LNCaP clone FGC (cell line): ENCODE measurements at regions not wholly inside any gene's neighbourhood (a gene's known extent, or its start where the extent isn't known, plus 50 kb on each side); places are given as distances from the start of the nearest gene placed in this dataset.
"Not testable (repeated sequence)": the region's sequence is repeated elsewhere in the genome, so short reads cannot be mapped to it uniquely, and the experiment has no call there.

Source experiments
- DNase-seq: peaks from one replicate; pipeline ENCODE4 v3.0.0-alpha.2; 2011; ENCODE audit warnings: low read depth
- H3K4me3 ChIP-seq: 2 replicates; pipeline ENCODE4 v1.5.1; 2011; ENCODE audit warnings: mild to moderate bottlenecking, low read depth, low read length, control low read depth
- TF ChIP-seq, protein P1 (sequence below): IDR thresholded peaks from 2 replicates; pipeline ENCODE4 v1.5.1; 2012; ENCODE audit warnings: mild to moderate bottlenecking; ENCODE audit not compliant: control insufficient read depth, insufficient read depth; ENCODE audit errors: extremely low read depth

DNA sequence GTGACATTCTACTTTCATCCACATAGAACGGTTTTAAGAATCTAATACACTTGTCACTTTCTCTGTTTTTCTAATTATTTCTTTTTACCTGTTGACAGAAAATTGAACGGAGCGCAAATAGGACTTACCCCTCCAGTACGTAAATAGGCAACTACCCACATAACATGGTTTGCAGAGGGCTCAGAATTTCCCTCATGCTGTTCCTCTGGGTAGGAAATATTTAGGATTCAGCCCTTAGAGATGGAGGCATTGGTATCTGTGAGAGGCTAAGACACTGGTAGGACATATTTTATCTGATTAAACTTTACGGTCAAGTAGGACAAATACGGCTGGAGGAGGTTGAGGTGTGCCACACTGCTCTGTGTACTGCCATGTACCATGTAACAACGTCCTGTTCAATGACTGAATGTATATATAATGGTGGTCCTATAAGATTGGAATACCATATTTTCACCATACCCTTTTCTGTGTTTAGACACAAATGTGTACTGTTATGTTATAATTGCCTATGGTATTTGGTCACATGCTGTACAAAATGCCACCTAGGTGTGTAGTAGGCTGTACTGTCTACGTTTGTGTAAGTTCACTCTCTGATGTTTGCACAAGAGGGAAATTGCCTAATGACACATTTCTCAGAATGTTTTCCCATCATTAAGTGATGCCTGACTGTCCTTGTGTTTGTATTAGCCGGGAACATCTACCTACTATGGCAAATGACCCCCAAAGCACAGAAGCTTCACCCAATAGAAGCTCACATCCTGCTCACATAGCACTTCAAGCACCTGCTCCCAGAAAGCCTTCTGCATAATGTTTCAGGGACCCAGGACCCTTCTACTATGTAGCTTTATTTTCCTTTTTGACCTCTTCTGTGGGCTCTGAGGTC, 429.4 kb upstream of the AKR1E2 start:
- TF ChIP-seq, protein P1, sequence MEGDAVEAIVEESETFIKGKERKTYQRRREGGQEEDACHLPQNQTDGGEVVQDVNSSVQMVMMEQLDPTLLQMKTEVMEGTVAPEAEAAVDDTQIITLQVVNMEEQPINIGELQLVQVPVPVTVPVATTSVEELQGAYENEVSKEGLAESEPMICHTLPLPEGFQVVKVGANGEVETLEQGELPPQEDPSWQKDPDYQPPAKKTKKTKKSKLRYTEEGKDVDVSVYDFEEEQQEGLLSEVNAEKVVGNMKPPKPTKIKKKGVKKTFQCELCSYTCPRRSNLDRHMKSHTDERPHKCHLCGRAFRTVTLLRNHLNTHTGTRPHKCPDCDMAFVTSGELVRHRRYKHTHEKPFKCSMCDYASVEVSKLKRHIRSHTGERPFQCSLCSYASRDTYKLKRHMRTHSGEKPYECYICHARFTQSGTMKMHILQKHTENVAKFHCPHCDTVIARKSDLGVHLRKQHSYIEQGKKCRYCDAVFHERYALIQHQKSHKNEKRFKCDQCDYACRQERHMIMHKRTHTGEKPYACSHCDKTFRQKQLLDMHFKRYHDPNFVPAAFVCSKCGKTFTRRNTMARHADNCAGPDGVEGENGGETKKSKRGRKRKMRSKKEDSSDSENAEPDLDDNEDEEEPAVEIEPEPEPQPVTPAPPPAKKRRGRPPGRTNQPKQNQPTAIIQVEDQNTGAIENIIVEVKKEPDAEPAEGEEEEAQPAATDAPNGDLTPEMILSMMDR, result no peak
- DNase-seq, result no peak
- no peak overlapping the region for H3K4me3 ChIP-seq

GRCh38 chr10:4395731-4396130, 430.3 kb upstream of the AKR1E2 start:
- H3K4me3 ChIP-seq, result no peak overlapping the region
- DNase-seq, result no peak
- TF ChIP-seq, protein P1, result no peak

GRCh38 chr10:4394455-4394854, 431.6 kb upstream of the AKR1E2 start:
- H3K4me3 ChIP-seq, DNase-seq: not testable (repeated sequence)

DNA sequence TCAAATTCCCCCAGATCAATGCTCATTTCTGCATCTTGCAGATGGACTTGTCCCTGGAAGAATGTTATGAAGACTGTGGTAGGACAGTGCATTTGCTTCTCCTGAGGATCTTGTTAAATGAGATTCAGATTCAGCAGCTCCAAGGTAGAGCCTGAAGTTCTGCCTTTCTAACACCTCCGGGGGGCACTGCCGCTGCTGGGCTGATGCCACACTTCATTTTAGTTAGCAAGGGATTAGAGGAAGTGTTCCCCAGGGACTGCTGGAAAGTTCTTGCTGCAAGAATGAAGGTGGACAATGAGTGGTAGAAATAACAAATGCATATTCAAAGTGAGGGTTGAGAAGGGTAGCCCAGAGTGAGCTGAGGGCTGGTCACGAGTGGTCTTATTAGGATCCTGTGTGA, 434.3 kb upstream of the AKR1E2 start:
- TF ChIP-seq, protein P1, result no peak
- H3K4me3 ChIP-seq, result no peak overlapping the region
- no peak for DNase-seq

DNA sequence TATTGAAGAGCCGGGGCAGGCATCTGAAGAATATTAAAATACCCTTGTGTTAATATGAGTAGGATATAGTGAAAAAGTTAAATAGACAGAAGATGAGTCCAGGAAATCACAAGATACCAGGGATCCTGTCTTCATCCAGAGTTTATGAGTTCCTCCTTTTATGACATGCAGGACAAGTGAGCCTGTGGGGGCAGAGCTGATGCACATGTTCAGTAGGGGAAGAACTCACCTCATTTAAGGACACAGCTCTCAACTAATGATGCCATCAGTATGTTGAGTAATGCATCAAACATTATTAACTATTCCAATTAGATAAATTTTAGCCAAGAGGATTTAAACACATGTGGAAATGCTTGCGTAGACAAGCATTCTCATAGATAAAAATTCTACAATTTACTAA, 435.8 kb upstream of the AKR1E2 start:
- TF ChIP-seq, protein P1, result no peak
- DNase-seq, result no peak
- H3K4me3 ChIP-seq, result no peak overlapping the region

DNA sequence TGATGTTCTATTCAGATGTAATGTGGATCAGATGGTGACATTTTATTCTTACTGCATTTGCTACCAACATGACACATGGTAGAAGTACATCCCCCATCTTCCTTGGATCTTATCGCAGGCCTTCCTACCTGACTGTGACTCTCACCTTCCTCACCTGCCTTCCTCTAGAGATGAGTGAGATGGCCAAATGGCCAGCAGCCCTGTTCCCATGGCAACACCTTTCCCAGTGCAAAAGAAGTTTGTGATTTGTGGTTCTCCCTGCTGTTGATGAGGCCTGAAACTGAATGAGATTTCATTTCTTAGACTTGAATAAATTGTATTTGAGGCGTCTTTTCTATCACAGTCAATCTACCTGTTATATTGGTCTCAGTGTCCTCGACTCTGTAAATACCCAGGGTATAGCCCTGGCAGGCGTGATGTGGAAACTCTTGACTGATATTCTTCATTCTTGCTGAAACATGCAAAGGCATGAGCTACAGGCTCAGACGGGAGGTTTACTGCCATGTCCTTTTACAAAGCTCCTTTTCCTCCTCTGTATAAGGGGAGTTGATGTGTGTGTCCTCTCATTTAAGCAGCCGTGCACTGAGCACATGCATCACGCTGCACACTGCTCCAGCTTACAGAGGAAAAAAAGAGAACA, 440.7 kb upstream of the AKR1E2 start:
- TF ChIP-seq, protein P1, result no peak
- H3K4me3 ChIP-seq, result no peak overlapping the region
- DNase-seq, result no peak

GRCh38 chr10:4384245-4384644, 441.8 kb upstream of the AKR1E2 start:
- no peak overlapping the region for H3K4me3 ChIP-seq
- DNase-seq, result no peak

More at GRCh38 chr10:4384245-4384644, 441.8 kb upstream of the AKR1E2 start:
- TF ChIP-seq, protein P1, result no peak
